ENCODE measurements at regions not wholly inside any gene's neighbourhood (a gene's known extent, or its start where the extent isn't known, plus 50 kb on each side); places are given as distances from the start of the nearest gene placed in this dataset.

- H3K4me3 ChIP-seq (ENCODE audit: low read depth, low read length), result no peak overlapping the region
- ChIA-PET POLR2A (no interaction called here), CTCF (interaction anchor here (2.5 kb wide), 1 partner anchor 9 kb away, joined by 12 read pairs; no protein-coding TSS in a partner anchor)
- H3K27me3 ChIP-seq (ENCODE audit: control insufficient read depth, insufficient read depth, low read length), result no peaks in the 10 kb centered on the region
- no peak for TF ChIP-seq CTCF (IDR thresholded peaks at IDR 0.05; ENCODE audit: insufficient read depth, low read depth, low read length)
- no peaks in the 10 kb centered on the region for H3K36me3 ChIP-seq (ENCODE audit: control insufficient read depth, insufficient read depth, low read length)
- DNase-seq (ENCODE audit: low read depth), result no peak
These were observed 77.0 kb upstream of the STARD4 start for GRCh38 chr5:111589316-111589715.

GRCh38 chr5:111587728-111588127, 75.4 kb upstream of the STARD4 start:
- H3K4me3 ChIP-seq (ENCODE audit: low read depth, low read length), result no peak overlapping the region
- TF ChIP-seq CTCF (IDR thresholded peaks at IDR 0.05; ENCODE audit: insufficient read depth, low read depth, low read length), result no peak
- ChIA-PET POLR2A (no interaction called here), CTCF (interaction anchor here (2.5 kb wide), 1 partner anchor 10 kb away, joined by 12 read pairs; no protein-coding TSS in a partner anchor)
- no peaks in the 10 kb centered on the region for H3K36me3 ChIP-seq (ENCODE audit: control insufficient read depth, insufficient read depth, low read length)
- no peak for DNase-seq (ENCODE audit: low read depth)
- no peaks in the 10 kb centered on the region for H3K27me3 ChIP-seq (ENCODE audit: control insufficient read depth, insufficient read depth, low read length)

- POLR2A ChIA-PET, result no interaction called here
These were observed 73.6 kb upstream of the STARD4 start for GRCh38 chr5:111585946-111586345.

GRCh38 chr5:111585291-111585690, 73.0 kb upstream of the STARD4 start:
- Histone ChIP-seq H3K27me3 (ENCODE audit: control insufficient read depth, insufficient read depth, low read length) (no peaks in the 10 kb centered on the region), H3K4me3 (ENCODE audit: low read depth, low read length) (no peak overlapping the region), H3K36me3 (ENCODE audit: control insufficient read depth, insufficient read depth, low read length) (no peaks in the 10 kb centered on the region)
- ChIA-PET POLR2A (no interaction called here), CTCF (interaction anchor here (0.5 to 2.3 kb wide), 4 partner anchors 14 to 358 kb away, joined by 3 to 5 read pairs (median 3); no protein-coding TSS in a partner anchor)
- TF ChIP-seq CTCF (IDR thresholded peaks at IDR 0.05; ENCODE audit: insufficient read depth, low read depth, low read length), result no peak
- DNase-seq (ENCODE audit: low read depth), result no peak

More at GRCh38 chr5:111585946-111586345, 73.6 kb upstream of the STARD4 start:
- CTCF ChIA-PET, result interaction anchor here (0.5 to 2.3 kb wide), 3 partner anchors 14 to 357 kb away, joined by 3 to 5 read pairs (median 3); no protein-coding TSS in a partner anchor
- Histone ChIP-seq H3K4me3 (ENCODE audit: low read depth, low read length) (no peak overlapping the region), H3K36me3 (ENCODE audit: control insufficient read depth, insufficient read depth, low read length) (no peaks in the 10 kb centered on the region), H3K27me3 (ENCODE audit: control insufficient read depth, insufficient read depth, low read length) (no peaks in the 10 kb centered on the region)
- no peak for DNase-seq (ENCODE audit: low read depth)
- TF ChIP-seq CTCF (IDR thresholded peaks at IDR 0.05; ENCODE audit: insufficient read depth, low read depth, low read length), result no peak

GRCh38 chr5:111584651-111585050, 72.3 kb upstream of the STARD4 start:
- no peak overlapping the region for H3K4me3 ChIP-seq (ENCODE audit: low read depth, low read length)
- no peak for TF ChIP-seq CTCF (IDR thresholded peaks at IDR 0.05; ENCODE audit: insufficient read depth, low read depth, low read length)
- H3K36me3 ChIP-seq (ENCODE audit: control insufficient read depth, insufficient read depth, low read length), result no peaks in the 10 kb centered on the region
- ChIA-PET CTCF (interaction anchor here (1.4 to 2.3 kb wide), 3 partner anchors 12 to 32 kb away, joined by 3 to 5 read pairs (median 5); no protein-coding TSS in a partner anchor), POLR2A (no interaction called here)
- no peak for DNase-seq (ENCODE audit: low read depth)
- no peaks in the 10 kb centered on the region for H3K27me3 ChIP-seq (ENCODE audit: control insufficient read depth, insufficient read depth, low read length)
